Activated B cell treated with CpG ODN at 0.5 μM for 24 hours (primary cell): ENCODE measurements at regions not wholly inside any gene's neighbourhood (a gene's known extent, or its start where the extent isn't known, plus 50 kb on each side); places are given as distances from the start of the nearest gene placed in this dataset.

Source experiments
- ATAC-seq: fragments of 200-7000 bp; cut with Tn5 transposase; one replicate; pipeline ENCODE4 v1.10.0; 2021; ENCODE audit warnings: low read depth, mild to moderate bottlenecking, moderate library complexity
- CTCF ChIA-PET: fragments of 350-600 bp; sonication (Branson Sonifier 250); formaldehyde crosslinking; loops from one replicate; lab custom pipeline; 2021; ENCODE audit warnings: antibody characterized with exemption; lab: Charles Lee
- POLR2A ChIA-PET: fragments of 350-600 bp; sonication (Branson Sonifier 250); formaldehyde crosslinking; loops from one replicate; lab custom pipeline; 2021; ENCODE audit warnings: antibody characterized with exemption; lab: Charles Lee
- DNase-seq: peaks from one replicate; pipeline ENCODE4 v3.0.0; 2022
- H3K27ac Mint-ChIP-seq: one replicate; pipeline ENCODE4 v1.8.0; 2020; ENCODE audit warnings: mixed read lengths
- H3K27me3 Mint-ChIP-seq: one replicate; pipeline ENCODE4 v1.8.0; 2021; ENCODE audit warnings: mixed read lengths
- H3K36me3 Mint-ChIP-seq: one replicate; pipeline ENCODE4 v1.8.0; 2021; ENCODE audit warnings: low read depth, mixed read lengths
- H3K4me1 Mint-ChIP-seq: one replicate; pipeline ENCODE4 v1.8.0; 2021; ENCODE audit warnings: mixed read lengths
- H3K4me3 Mint-ChIP-seq: one replicate; pipeline ENCODE4 v1.8.0; 2020; ENCODE audit warnings: mild to moderate bottlenecking, mixed read lengths
- H3K9me3 Mint-ChIP-seq: one replicate; pipeline ENCODE4 v1.8.0; 2020; ENCODE audit warnings: mixed read lengths
- intact Hi-C: fragments of 100-400 bp; cut with micrococcal nuclease; formaldehyde crosslinking; loops from one replicate; pipeline ENCODE4 v1.15.1; 2024
- TF ChIP-seq, protein P1 (sequence below): fragments of 200-600 bp; IDR thresholded peaks from one replicate; pipeline ENCODE4 v1.8.0; 2022; ENCODE audit warnings: antibody characterized with exemption, mild to moderate bottlenecking

DNA sequence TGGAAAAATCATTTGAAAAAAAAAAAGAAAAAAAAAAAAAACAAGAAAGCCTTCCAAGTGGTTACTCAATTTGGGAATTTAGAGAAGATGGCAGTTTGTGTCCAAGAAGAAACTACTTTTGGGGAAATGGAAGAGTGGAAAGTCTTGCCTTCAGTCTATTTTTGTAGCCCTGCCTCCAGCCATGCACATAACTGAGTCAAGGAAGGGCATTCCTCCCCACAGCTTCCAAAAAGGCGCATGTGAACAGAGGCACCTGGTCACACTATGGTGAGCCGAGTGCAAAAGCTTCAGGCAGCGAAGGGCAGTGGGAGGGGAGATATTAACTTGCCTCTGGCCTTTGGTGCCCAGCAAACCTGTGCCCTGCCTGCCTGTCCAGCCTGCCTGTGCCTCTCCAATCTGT is 163.7 kb downstream of the SMIM20 start:
- POLR2A ChIA-PET: no interaction called here
- peaks cover 8% of the 10 kb centered on the region for H3K9me3 Mint-ChIP-seq
- no peaks in the 10 kb centered on the region for H3K36me3 Mint-ChIP-seq
- peaks cover 38% of the 10 kb centered on the region for H3K4me1 Mint-ChIP-seq
- ATAC-seq (no peak), DNase-seq (no peak)
- no peak overlapping the region for H3K4me3 Mint-ChIP-seq
- CTCF ChIA-PET: no interaction called here
- no peak overlapping the region for H3K27ac Mint-ChIP-seq
- intact Hi-C loops: loop anchor here (2.0 kb wide), 1 partner anchor 49 kb away; no protein-coding TSS in a partner anchor
- TF ChIP-seq, protein P1, sequence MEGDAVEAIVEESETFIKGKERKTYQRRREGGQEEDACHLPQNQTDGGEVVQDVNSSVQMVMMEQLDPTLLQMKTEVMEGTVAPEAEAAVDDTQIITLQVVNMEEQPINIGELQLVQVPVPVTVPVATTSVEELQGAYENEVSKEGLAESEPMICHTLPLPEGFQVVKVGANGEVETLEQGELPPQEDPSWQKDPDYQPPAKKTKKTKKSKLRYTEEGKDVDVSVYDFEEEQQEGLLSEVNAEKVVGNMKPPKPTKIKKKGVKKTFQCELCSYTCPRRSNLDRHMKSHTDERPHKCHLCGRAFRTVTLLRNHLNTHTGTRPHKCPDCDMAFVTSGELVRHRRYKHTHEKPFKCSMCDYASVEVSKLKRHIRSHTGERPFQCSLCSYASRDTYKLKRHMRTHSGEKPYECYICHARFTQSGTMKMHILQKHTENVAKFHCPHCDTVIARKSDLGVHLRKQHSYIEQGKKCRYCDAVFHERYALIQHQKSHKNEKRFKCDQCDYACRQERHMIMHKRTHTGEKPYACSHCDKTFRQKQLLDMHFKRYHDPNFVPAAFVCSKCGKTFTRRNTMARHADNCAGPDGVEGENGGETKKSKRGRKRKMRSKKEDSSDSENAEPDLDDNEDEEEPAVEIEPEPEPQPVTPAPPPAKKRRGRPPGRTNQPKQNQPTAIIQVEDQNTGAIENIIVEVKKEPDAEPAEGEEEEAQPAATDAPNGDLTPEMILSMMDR: no peak
- H3K27me3 Mint-ChIP-seq: no peaks in the 10 kb centered on the region

DNA sequence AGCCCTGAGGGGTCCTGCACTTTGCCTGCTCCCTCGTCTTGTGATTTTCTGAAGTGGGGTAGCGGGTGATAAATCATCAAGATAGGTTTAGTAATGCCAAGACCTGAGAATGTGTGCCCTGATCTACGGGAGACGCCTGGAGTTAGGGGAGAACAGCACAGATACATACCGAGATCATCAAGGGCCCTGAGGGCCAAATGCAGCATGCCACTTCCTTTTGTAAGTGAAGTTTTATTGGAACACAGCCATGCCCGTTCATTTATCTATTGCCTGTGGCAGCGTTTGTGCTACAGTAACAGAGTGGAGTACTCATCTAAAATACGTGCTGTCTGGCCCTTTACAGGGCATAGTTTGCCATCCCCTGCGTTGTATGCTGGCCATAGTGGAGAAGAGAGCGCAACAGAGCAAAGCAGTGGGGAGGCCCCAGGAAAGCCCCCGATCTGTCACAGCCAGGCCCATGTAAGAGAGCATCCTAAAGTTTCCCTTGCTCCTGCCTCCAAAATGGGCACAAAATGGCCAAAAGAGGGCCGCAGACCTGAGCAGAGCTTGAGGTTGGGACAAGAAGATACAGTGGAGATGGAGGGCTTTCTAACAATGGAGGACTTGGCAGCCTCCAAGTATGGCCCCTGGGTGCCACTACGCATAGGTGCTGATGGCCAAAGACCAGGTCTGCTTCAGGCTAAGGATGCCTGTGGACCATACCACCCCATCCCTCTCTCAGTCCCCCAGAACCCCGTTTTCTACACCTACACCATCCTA is 167.0 kb downstream of the SMIM20 start:
- CTCF ChIA-PET: no interaction called here

DNA sequence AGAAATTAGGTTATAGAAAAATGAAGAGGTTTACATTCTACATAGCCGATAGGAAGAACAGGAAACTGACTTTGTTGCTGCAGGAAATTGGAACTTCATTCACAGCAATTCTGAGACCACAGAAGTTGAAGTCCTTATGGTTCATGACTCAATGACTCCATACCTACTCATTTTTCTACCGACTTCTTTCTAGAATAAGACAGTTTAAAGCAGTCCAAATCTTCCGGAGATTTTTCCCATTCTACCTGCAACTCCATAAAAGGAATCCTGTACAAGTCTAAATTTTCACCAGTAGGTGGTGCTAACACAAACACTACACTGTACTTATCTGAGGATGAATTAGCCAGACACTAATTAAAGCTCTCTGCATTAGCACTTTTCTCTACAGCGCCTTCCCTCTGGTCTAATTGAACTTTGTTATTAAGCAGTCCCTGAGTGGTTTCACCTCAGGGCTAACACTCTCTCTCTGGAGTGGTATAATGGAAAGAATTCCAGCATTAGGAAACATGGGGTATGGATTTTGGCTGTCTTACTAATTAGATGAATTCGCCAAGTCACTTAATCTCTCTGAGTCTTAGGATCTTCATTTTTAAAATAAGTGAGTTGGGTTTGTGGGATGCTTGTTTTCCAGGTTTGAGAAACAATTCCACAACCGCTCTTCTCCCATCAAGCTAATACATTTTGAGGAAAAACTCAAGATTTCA is 167.9 kb downstream of the SMIM20 start:
- intact Hi-C loops: loop anchor here (1.0 to 10.0 kb wide), 8 partner anchors 80 to 913 kb away; partner anchors contain the start of gene STIM2
- CTCF ChIA-PET: interaction anchor here (0.7 to 4.2 kb wide), 15 partner anchors 9 to 328 kb away, joined by 3 to 29 read pairs (median 6); no protein-coding TSS in a partner anchor
- Mint-ChIP-seq H3K36me3 (no peaks in the 10 kb centered on the region), H3K4me3 (no peak overlapping the region), H3K4me1 (peaks cover 14% of the 10 kb centered on the region), H3K9me3 (peaks cover 2% of the 10 kb centered on the region), H3K27me3 (peaks cover 3% of the 10 kb centered on the region), H3K27ac (no peak overlapping the region)
- TF ChIP-seq, protein P1: no peak
- POLR2A ChIA-PET: interaction anchor here (0.5 to 1.0 kb wide), 2 partner anchors 237 to 364 kb away, joined by 3 to 5 read pairs; no protein-coding TSS in a partner anchor
- DNase-seq (no peak), ATAC-seq (peak; percentile 52)

More for the DNA sequence above, 167.0 kb downstream of the SMIM20 start:
- peak; percentile 40 for ATAC-seq
- Mint-ChIP-seq H3K27ac (no peak overlapping the region), H3K4me3 (no peak overlapping the region), H3K9me3 (peaks cover 8% of the 10 kb centered on the region), H3K4me1 (peaks cover 19% of the 10 kb centered on the region), H3K27me3 (peaks cover 3% of the 10 kb centered on the region), H3K36me3 (no peaks in the 10 kb centered on the region)
- TF ChIP-seq, protein P1: no peak
- intact Hi-C loops: loop anchor here (5.0 to 10.0 kb wide), 4 partner anchors 81 to 914 kb away; partner anchors contain the start of gene STIM2
- DNase-seq: no peak
- POLR2A ChIA-PET: no interaction called here

DNA sequence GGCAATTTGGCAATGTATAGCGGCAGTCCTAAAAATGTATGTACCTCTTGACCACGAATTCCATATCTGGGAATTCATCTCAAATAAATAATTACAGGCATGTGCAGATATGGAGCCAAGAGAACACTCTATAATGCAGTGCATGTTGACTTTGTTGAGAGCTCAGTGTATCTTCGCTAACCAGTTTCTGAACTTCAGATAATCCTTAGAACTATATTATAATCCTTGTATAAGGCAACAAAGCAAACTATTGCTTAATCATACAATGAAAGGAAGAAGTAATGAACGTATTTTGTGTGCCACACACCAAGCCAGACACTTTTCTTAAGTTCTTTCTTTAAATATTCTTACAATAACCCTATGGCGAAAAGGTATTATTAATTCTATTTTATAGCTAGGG is 168.5 kb downstream of the SMIM20 start:
- H3K36me3 Mint-ChIP-seq: no peaks in the 10 kb centered on the region
- intact Hi-C loops: loop anchor here (1.0 to 10.0 kb wide), 8 partner anchors 80 to 912 kb away; partner anchors contain the start of gene STIM2
- ChIA-PET POLR2A (interaction anchor here (0.5 to 1.0 kb wide), 4 partner anchors 135 to 364 kb away, joined by 3 to 6 read pairs (median 4); no protein-coding TSS in a partner anchor), CTCF (interaction anchor here (0.7 to 4.2 kb wide), 17 partner anchors 8 to 327 kb away, joined by 3 to 29 read pairs (median 6); no protein-coding TSS in a partner anchor)
- H3K9me3 Mint-ChIP-seq: no peaks in the 10 kb centered on the region
- peaks cover 3% of the 10 kb centered on the region for H3K27me3 Mint-ChIP-seq
- peaks cover 18% of the 10 kb centered on the region for H3K4me1 Mint-ChIP-seq
- H3K27ac Mint-ChIP-seq: no peak overlapping the region
- DNase-seq (no peak), ATAC-seq (no peak)
- no peak overlapping the region for H3K4me3 Mint-ChIP-seq
- TF ChIP-seq, protein P1: no peak
